RWPE2 (cell line): ENCODE measurements at regions not wholly inside any gene's neighbourhood (a gene's known extent, or its start where the extent isn't known, plus 50 kb on each side); places are given as distances from the start of the nearest gene placed in this dataset.

Experiments used
- ATAC-seq: fragments of 200-7000 bp; cut with Tn5 transposase; 3 replicates; pipeline ENCODE4 v1.9.1; 2021; ENCODE audit warnings: low read depth
- DNase-seq: peaks from one replicate; pipeline ENCODE4 v3.0.0-alpha.2; 2020; ENCODE audit warnings: low spot score
- H3K27ac ChIP-seq: fragments of 450-650 bp; 2 replicates; pipeline ENCODE4 v1.5.1; 2017; ENCODE audit warnings: mild to moderate bottlenecking; ENCODE audit not compliant: poor library complexity, severe bottlenecking
- H3K27me3 ChIP-seq: fragments of 250-450 bp; sonication (Bioruptor Pico); 2 replicates; pipeline ENCODE4 v1.5.1; 2021; ENCODE audit warnings: mild to moderate bottlenecking, moderate library complexity; ENCODE audit not compliant: insufficient read depth, poor library complexity, severe bottlenecking
- H3K36me3 ChIP-seq: fragments of 250-450 bp; sonication (Bioruptor Pico); 2 replicates; pipeline ENCODE4 v1.5.1; 2020; ENCODE audit warnings: low read depth, mild to moderate bottlenecking, moderate library complexity
- H3K4me1 ChIP-seq: fragments of 250-450 bp; sonication (Bioruptor Pico); 2 replicates; pipeline ENCODE4 v1.5.1; 2021; ENCODE audit warnings: mild to moderate bottlenecking, moderate library complexity; ENCODE audit not compliant: insufficient read depth, poor library complexity, severe bottlenecking
- H3K4me3 ChIP-seq: fragments of 250-450 bp; sonication (Bioruptor Pico); 2 replicates; pipeline ENCODE4 v1.5.1; 2021; ENCODE audit warnings: mild to moderate bottlenecking, moderate library complexity; ENCODE audit not compliant: severe bottlenecking
- H3K9me3 ChIP-seq: fragments of 250-450 bp; sonication (Bioruptor Pico); 2 replicates; pipeline ENCODE4 v1.5.1; 2021; ENCODE audit warnings: mild to moderate bottlenecking, moderate library complexity; ENCODE audit not compliant: severe bottlenecking
- CTCF ChIP-seq: fragments of 450-650 bp; IDR thresholded peaks from one replicate; pipeline ENCODE4 v1.5.1; 2017; ENCODE audit warnings: mild to moderate bottlenecking, moderate library complexity; ENCODE audit not compliant: poor library complexity, severe bottlenecking

GRCh38 chr2:16950436-16950835 is 284.8 kb upstream of the CYRIA start:
- no peaks in the 10 kb centered on the region for H3K9me3 ChIP-seq
- no peaks in the 10 kb centered on the region for H3K4me1 ChIP-seq
- ATAC-seq (no peak), DNase-seq (no peak)
- no peaks in the 10 kb centered on the region for H3K36me3 ChIP-seq
- no peak overlapping the region for H3K4me3 ChIP-seq
- no peak overlapping the region for H3K27ac ChIP-seq
- no peaks in the 10 kb centered on the region for H3K27me3 ChIP-seq
- no peak for TF ChIP-seq CTCF

- DNase-seq (no peak), ATAC-seq (no peak)
- no peak for TF ChIP-seq CTCF
- Histone ChIP-seq H3K4me3 (no peak overlapping the region), H3K36me3 (no peaks in the 10 kb centered on the region), H3K27me3 (no peaks in the 10 kb centered on the region), H3K9me3 (no peaks in the 10 kb centered on the region), H3K4me1 (no peaks in the 10 kb centered on the region), H3K27ac (no peak overlapping the region)
Observed at GRCh38 chr2:16948710-16949109, 283.1 kb upstream of the CYRIA start.

- ATAC-seq (no peak), DNase-seq (no peak)
- no peaks in the 10 kb centered on the region for H3K9me3 ChIP-seq
- no peaks in the 10 kb centered on the region for H3K36me3 ChIP-seq
- H3K27ac ChIP-seq: no peak overlapping the region
- no peak for TF ChIP-seq CTCF
- H3K4me3 ChIP-seq: no peak overlapping the region
- no peaks in the 10 kb centered on the region for H3K4me1 ChIP-seq
- no peaks in the 10 kb centered on the region for H3K27me3 ChIP-seq
Observed at GRCh38 chr2:16948053-16948452, 282.4 kb upstream of the CYRIA start.

- Histone ChIP-seq H3K27me3 (no peaks in the 10 kb centered on the region), H3K4me3 (no peak overlapping the region), H3K4me1 (no peaks in the 10 kb centered on the region), H3K36me3 (no peaks in the 10 kb centered on the region), H3K9me3 (no peaks in the 10 kb centered on the region), H3K27ac (no peak overlapping the region)
- no peak for TF ChIP-seq CTCF
- no peak for DNase-seq
- ATAC-seq: no peak
Observed at GRCh38 chr2:16943279-16943958, 277.8 kb upstream of the CYRIA start.

- no peak for ATAC-seq
Observed at GRCh38 chr2:16940214-16940613, 274.6 kb upstream of the CYRIA start.

More at GRCh38 chr2:16940214-16940613, 274.6 kb upstream of the CYRIA start:
- no peaks in the 10 kb centered on the region for H3K9me3 ChIP-seq
- H3K4me1 ChIP-seq: no peaks in the 10 kb centered on the region
- no peaks in the 10 kb centered on the region for H3K27me3 ChIP-seq
- H3K27ac ChIP-seq: no peak overlapping the region
- DNase-seq: no peak
- no peaks in the 10 kb centered on the region for H3K36me3 ChIP-seq
- no peak overlapping the region for H3K4me3 ChIP-seq
- TF ChIP-seq CTCF: no peak
